ENCODE measurements at regions not wholly inside any gene's neighbourhood (a gene's known extent, or its start where the extent isn't known, plus 50 kb on each side); places are given as distances from the start of the nearest gene placed in this dataset.

- peak overlapping the region in 1 of 7 donors; percentile 3 for H3K27ac Mint-ChIP-seq
- peaks cover 3 to 5% of the 10 kb centered on the region in 2 donors for H3K9me3 ChIP-seq (replicated peaks in 1 of 2; ENCODE audit: control insufficient read depth in 1 of 2, insufficient read depth in 1 of 2, low read length in 2 of 2)
- peaks cover 5 to 16% (median 9%) of the 10 kb centered on the region in 7 donors for H3K9me3 Mint-ChIP-seq
- H3K4me2 ChIP-seq (replicated peaks; ENCODE audit: extremely low read depth, low read length, poor library complexity, severe bottlenecking): no peak overlapping the region
- H3K27me3 Mint-ChIP-seq (ENCODE audit: low read depth in 3 of 3): peaks cover 0 to 2% (median 0%) of the 10 kb centered on the region in 3 donors
- no peak overlapping the region for H3K9ac ChIP-seq (ENCODE audit: insufficient read depth, low read length, poor library complexity, severe bottlenecking)
- intact Hi-C loops (cut with micrococcal nuclease): no loop called here
- DNase-seq: no peak
- no peaks in the 10 kb centered on the region for H3K4me1 Mint-ChIP-seq
- H3K27me3 ChIP-seq (ENCODE audit: control insufficient read depth in 2 of 2, insufficient read depth in 2 of 2, low read length in 2 of 2): no peaks in the 10 kb centered on the region
- no peak overlapping the region for H2AFZ ChIP-seq (ENCODE audit: insufficient read depth, low read depth, low read length, poor library complexity, severe bottlenecking)
- WGBS (ENCODE audit: insufficient coverage): 95% methylated on average over 16 of the region's 16 CpGs
- H3K4me3 Mint-ChIP-seq: no peak overlapping the region
- no peaks in the 10 kb centered on the region for H3K79me2 ChIP-seq (ENCODE audit: insufficient read depth, low read length)
- no peaks in the 10 kb centered on the region for H3K36me3 Mint-ChIP-seq
- H4K20me1 ChIP-seq (ENCODE audit: insufficient read depth, low read length): no peaks in the 10 kb centered on the region
- no peak for TF ChIP-seq CTCF (IDR thresholded peaks at IDR 0.05)
- H3K27ac ChIP-seq (ENCODE audit: low read depth in 1 of 2, low read length in 2 of 2): no peak overlapping the region
- H3K4me3 ChIP-seq (replicated peaks in 1 of 3; ENCODE audit: low read depth in 2 of 3, low read length in 3 of 3): no peak overlapping the region
- no peaks in the 10 kb centered on the region for H3K4me1 ChIP-seq (ENCODE audit: control insufficient read depth in 1 of 2, insufficient read depth in 2 of 2, low read length in 2 of 2)
- no peaks in the 10 kb centered on the region for H3K36me3 ChIP-seq (replicated peaks in 1 of 2; ENCODE audit: control insufficient read depth in 1 of 2, insufficient read depth in 2 of 2, low read length in 2 of 2)
These were observed 285.7 kb upstream of the GALNT17 start for GRCh38 chr7:70846208-70846607.

GRCh38 chr7:70849580-70850235 is 282.2 kb upstream of the GALNT17 start:
- Histone ChIP-seq H3K9me3 (replicated peaks in 1 of 2; ENCODE audit: control insufficient read depth in 1 of 2, insufficient read depth in 1 of 2, low read length in 2 of 2) (peaks cover 3 to 5% of the 10 kb centered on the region in 2 donors), H3K36me3 (replicated peaks in 1 of 2; ENCODE audit: control insufficient read depth in 1 of 2, insufficient read depth in 2 of 2, low read length in 2 of 2) (no peaks in the 10 kb centered on the region), H3K79me2 (ENCODE audit: insufficient read depth, low read length) (no peaks in the 10 kb centered on the region), H3K27ac (ENCODE audit: low read depth in 1 of 2, low read length in 2 of 2) (no peak overlapping the region), H3K4me2 (replicated peaks; ENCODE audit: extremely low read depth, low read length, poor library complexity, severe bottlenecking) (no peak overlapping the region), H3K27me3 (ENCODE audit: control insufficient read depth in 2 of 2, insufficient read depth in 2 of 2, low read length in 2 of 2) (no peaks in the 10 kb centered on the region), H3K4me1 (ENCODE audit: control insufficient read depth in 1 of 2, insufficient read depth in 2 of 2, low read length in 2 of 2) (no peaks in the 10 kb centered on the region), H2AFZ (ENCODE audit: insufficient read depth, low read depth, low read length, poor library complexity, severe bottlenecking) (no peak overlapping the region), H3K4me3 (replicated peaks in 1 of 3; ENCODE audit: low read depth in 2 of 3, low read length in 3 of 3) (no peak overlapping the region), H4K20me1 (ENCODE audit: insufficient read depth, low read length) (no peaks in the 10 kb centered on the region), H3K9ac (ENCODE audit: insufficient read depth, low read length, poor library complexity, severe bottlenecking) (no peak overlapping the region)
- DNase-seq: no peak
- no peak for TF ChIP-seq CTCF (IDR thresholded peaks at IDR 0.05)
- intact Hi-C loops (cut with micrococcal nuclease): loop anchor here in 1 of 2 donors (10.0 kb wide), 1 partner anchor 885 kb away; no protein-coding TSS in a partner anchor
- no peak overlapping the region for H3K27ac Mint-ChIP-seq
- WGBS (ENCODE audit: insufficient coverage): no CpG with 5 or more reads among the region's 3 CpGs
- H3K36me3 Mint-ChIP-seq: no peaks in the 10 kb centered on the region
- no peaks in the 10 kb centered on the region for H3K4me1 Mint-ChIP-seq
- peaks cover 2 to 16% (median 8%) of the 10 kb centered on the region in 7 donors for H3K9me3 Mint-ChIP-seq
- H3K4me3 Mint-ChIP-seq: no peak overlapping the region
- H3K27me3 Mint-ChIP-seq (ENCODE audit: low read depth in 3 of 3): peaks cover 0 to 2% (median 2%) of the 10 kb centered on the region in 3 donors

Data from CD14-positive monocyte (primary cell).